Sigmoid colon (tissue), 4 donors: ENCODE measurements at regions not wholly inside any gene's neighbourhood (a gene's known extent, or its start where the extent isn't known, plus 50 kb on each side); places are given as distances from the start of the nearest gene placed in this dataset.

Experiments used
- CTCF ChIP-seq, 4 experiments: fragments of 450-650 bp in 3 of 4; fragments of 200-600 bp in 1 of 4; IDR thresholded peaks; one replicate each; pipeline ENCODE4 v1.5.1; 2016 to 2019; ENCODE audit warnings: antibody characterized with exemption in 4 of 4, mild to moderate bottlenecking in 3 of 4, moderate library complexity in 2 of 4
- EP300 ChIP-seq, 4 donors: sonication (generic); formaldehyde crosslinking; IDR thresholded peaks; one replicate each; pipeline ENCODE4 v1.6.1; 2017; ENCODE audit warnings: antibody characterized with exemption in 4 of 4
- POLR2A ChIP-seq, 2 donors: fragments of 450-650 bp; IDR thresholded peaks; one replicate each; pipeline ENCODE4 v1.6.1; 2016; ENCODE audit warnings: antibody characterized with exemption in 2 of 2, mild to moderate bottlenecking in 2 of 2, moderate library complexity in 2 of 2
- POLR2AphosphoS5 ChIP-seq, 4 donors: sonication (generic); formaldehyde crosslinking; IDR thresholded peaks; one replicate each; pipeline ENCODE4 v1.6.1; 2017; ENCODE audit warnings: antibody characterized with exemption in 4 of 4

- TF ChIP-seq POLR2AphosphoS5 (IDR thresholded peaks at IDR 0.05) (no peak), CTCF (IDR thresholded peaks at IDR 0.05) (no peak), EP300 (IDR thresholded peaks at IDR 0.05) (no peak), POLR2A (IDR thresholded peaks at IDR 0.05) (no peak)
Measured at GRCh38 chr4:11228530-11228929, 200.2 kb downstream of the HS3ST1 start.
